DND-41 (cell line): ENCODE measurements at regions not wholly inside any gene's neighbourhood (a gene's known extent, or its start where the extent isn't known, plus 50 kb on each side); places are given as distances from the start of the nearest gene placed in this dataset.

Experiments used
- ATAC-seq: fragments of 200-7000 bp; cut with Tn5 transposase; 3 replicates; pipeline ENCODE4 v1.9.1; 2021; ENCODE audit warnings: low read depth; ENCODE audit not compliant: insufficient read depth
- DNase-seq: peaks from one replicate; pipeline ENCODE4 v3.0.0-alpha.2; 2020
- H2AFZ ChIP-seq: 2 replicates; pipeline ENCODE4 v1.6.0; 2012; ENCODE audit warnings: low read depth, low read length
- H3K27ac ChIP-seq: 2 replicates; pipeline ENCODE4 v1.5.1; 2012; ENCODE audit warnings: low read length, inconsistent platforms
- H3K27me3 ChIP-seq: fragments of 200-600 bp; sonication (generic); 2 replicates; pipeline ENCODE4 v1.6.0; 2012; ENCODE audit warnings: low read length, mild to moderate bottlenecking, inconsistent platforms; ENCODE audit not compliant: insufficient read depth, poor library complexity
- H3K36me3 ChIP-seq: 2 replicates; pipeline ENCODE4 v1.5.1; 2012; ENCODE audit warnings: low read length, inconsistent platforms; ENCODE audit not compliant: insufficient read depth
- H3K4me1 ChIP-seq: 2 replicates; pipeline ENCODE4 v1.5.1; 2012; ENCODE audit warnings: mild to moderate bottlenecking, low read length; ENCODE audit not compliant: insufficient read depth
- H3K4me2 ChIP-seq: 2 replicates; pipeline ENCODE4 v1.6.0; 2012; ENCODE audit warnings: mild to moderate bottlenecking, moderate library complexity, low read length, inconsistent platforms; ENCODE audit not compliant: insufficient read depth
- H3K4me3 ChIP-seq, 2 experiments: fragments of 200-600 bp in 1 of 2; shearing (Covaris generic) in 1 of 2; 2 replicates each; pipeline ENCODE4 v1.5.1; 2012 to 2016; ENCODE audit warnings: inconsistent platforms in 2 of 2, low read length in 2 of 2, mild to moderate bottlenecking in 2 of 2, low read depth in 1 of 2, moderate library complexity in 1 of 2
- H3K79me2 ChIP-seq: 2 replicates; pipeline ENCODE4 v1.6.0; 2012; ENCODE audit warnings: low read length, inconsistent platforms; ENCODE audit not compliant: insufficient read depth
- H3K9ac ChIP-seq: 2 replicates; pipeline ENCODE4 v1.6.0; 2012; ENCODE audit warnings: low read depth, mild to moderate bottlenecking, inconsistent platforms, low read length, moderate library complexity
- H3K9me3 ChIP-seq: 2 replicates; pipeline ENCODE4 v1.5.1; 2012; ENCODE audit warnings: low read length, moderate library complexity, mild to moderate bottlenecking, inconsistent platforms; ENCODE audit not compliant: insufficient read depth, severe bottlenecking
- H4K20me1 ChIP-seq: 2 replicates; pipeline ENCODE4 v1.6.0; 2012; ENCODE audit warnings: low read length; ENCODE audit not compliant: insufficient read depth
- EZH2 ChIP-seq: IDR thresholded peaks from 3 replicates; pipeline ENCODE4 v1.6.1; 2012; ENCODE audit warnings: borderline replicate concordance, low read depth, mild to moderate bottlenecking, moderate library complexity, low read length, inconsistent platforms; ENCODE audit not compliant: severe bottlenecking
- TF ChIP-seq, protein P1 (sequence below): IDR thresholded peaks from 2 replicates; pipeline ENCODE4 v1.5.1; 2012; ENCODE audit warnings: borderline replicate concordance, low read length, moderate library complexity, mild to moderate bottlenecking; ENCODE audit not compliant: poor library complexity, severe bottlenecking; ENCODE audit errors: extremely low read depth

DNA sequence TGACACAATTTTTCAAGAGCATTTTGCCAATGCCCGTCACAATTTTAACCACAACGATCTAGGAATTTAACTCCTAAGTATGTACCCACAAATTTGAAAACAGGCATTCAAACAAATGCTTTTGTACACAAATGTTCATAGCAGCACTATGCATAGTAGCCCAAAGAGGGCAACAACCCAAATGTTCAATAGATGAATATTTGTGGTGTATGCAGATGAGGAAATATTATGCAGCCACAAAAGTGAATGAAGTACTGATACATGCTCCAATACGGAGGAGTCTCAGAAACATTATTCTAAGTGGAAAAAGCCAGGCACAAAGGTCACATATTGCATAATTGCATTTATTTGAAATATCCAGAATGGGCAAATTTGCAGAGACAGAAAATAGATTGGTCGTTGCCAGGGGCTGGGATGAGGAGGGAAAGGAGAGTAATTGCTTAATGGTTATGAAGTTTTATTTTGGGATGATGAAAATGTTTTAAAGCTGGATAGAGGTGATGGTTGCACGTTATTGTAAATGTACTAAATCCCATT, 117.2 kb downstream of the PXDC1 start:
- H3K36me3 ChIP-seq, result no peaks in the 10 kb centered on the region
- peaks cover 4% of the 10 kb centered on the region for H3K27me3 ChIP-seq
- no peak overlapping the region for H3K9ac ChIP-seq
- no peak overlapping the region for H3K27ac ChIP-seq
- no peak overlapping the region for H2AFZ ChIP-seq
- no peak for TF ChIP-seq EZH2
- TF ChIP-seq, protein P1, sequence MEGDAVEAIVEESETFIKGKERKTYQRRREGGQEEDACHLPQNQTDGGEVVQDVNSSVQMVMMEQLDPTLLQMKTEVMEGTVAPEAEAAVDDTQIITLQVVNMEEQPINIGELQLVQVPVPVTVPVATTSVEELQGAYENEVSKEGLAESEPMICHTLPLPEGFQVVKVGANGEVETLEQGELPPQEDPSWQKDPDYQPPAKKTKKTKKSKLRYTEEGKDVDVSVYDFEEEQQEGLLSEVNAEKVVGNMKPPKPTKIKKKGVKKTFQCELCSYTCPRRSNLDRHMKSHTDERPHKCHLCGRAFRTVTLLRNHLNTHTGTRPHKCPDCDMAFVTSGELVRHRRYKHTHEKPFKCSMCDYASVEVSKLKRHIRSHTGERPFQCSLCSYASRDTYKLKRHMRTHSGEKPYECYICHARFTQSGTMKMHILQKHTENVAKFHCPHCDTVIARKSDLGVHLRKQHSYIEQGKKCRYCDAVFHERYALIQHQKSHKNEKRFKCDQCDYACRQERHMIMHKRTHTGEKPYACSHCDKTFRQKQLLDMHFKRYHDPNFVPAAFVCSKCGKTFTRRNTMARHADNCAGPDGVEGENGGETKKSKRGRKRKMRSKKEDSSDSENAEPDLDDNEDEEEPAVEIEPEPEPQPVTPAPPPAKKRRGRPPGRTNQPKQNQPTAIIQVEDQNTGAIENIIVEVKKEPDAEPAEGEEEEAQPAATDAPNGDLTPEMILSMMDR, result no peak
- H3K4me3 ChIP-seq, result no peak overlapping the region
- no peaks in the 10 kb centered on the region for H3K79me2 ChIP-seq
- no peaks in the 10 kb centered on the region for H3K9me3 ChIP-seq
- no peak for DNase-seq
- no peak overlapping the region for H3K4me2 ChIP-seq
- no peaks in the 10 kb centered on the region for H3K4me1 ChIP-seq
- ATAC-seq, result no peak
- H4K20me1 ChIP-seq, result no peaks in the 10 kb centered on the region

DNA sequence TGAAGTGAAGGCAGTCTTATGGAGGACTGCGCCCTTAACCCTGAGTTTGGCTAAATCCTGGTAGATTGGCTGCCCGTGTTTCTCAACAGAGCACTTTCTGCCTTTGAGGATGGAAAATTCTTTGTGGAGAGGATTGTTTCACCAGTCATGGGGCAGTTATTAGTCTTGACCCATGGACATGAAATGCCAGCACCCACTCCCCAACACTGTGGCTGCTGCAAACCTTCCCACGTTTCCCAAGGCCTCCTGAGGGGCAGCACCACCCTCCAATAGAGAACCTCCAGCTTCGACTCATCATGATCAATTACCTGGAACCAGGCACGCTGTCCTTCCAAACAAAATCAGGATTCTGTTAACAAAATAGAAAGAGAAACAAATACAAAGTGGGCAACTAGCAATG, 117.8 kb downstream of the PXDC1 start:
- TF ChIP-seq, protein P1, result no peak
- no peak for TF ChIP-seq EZH2
- peaks cover 9% of the 10 kb centered on the region for H3K27me3 ChIP-seq
- no peaks in the 10 kb centered on the region for H3K4me1 ChIP-seq
- ATAC-seq (no peak), DNase-seq (no peak)
- H3K79me2 ChIP-seq, result no peaks in the 10 kb centered on the region
- H3K4me2 ChIP-seq, result no peak overlapping the region
- H3K9me3 ChIP-seq, result no peaks in the 10 kb centered on the region
- no peaks in the 10 kb centered on the region for H3K36me3 ChIP-seq
- H3K27ac ChIP-seq, result no peak overlapping the region
- H4K20me1 ChIP-seq, result no peaks in the 10 kb centered on the region
- no peak overlapping the region for H3K4me3 ChIP-seq
- no peak overlapping the region for H3K9ac ChIP-seq
- no peak overlapping the region for H2AFZ ChIP-seq

DNA sequence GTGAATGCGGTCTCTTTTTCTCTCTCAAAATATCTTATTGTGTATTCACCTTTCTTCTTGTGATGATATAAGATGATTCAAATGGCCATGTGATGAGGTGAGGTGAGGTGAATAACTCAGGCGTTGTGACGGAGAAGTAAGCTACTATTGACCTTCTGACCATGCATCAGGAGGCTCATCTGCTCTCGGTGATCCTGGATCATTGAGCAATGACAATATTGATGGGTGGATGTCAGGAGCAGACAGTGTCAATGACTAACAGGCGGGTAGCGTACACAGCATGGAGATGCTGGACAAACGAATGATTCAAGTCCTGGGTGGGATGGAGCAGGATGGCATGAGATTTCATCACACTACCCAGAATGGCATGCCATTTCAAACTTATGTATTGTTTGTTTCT, 119.6 kb downstream of the PXDC1 start:
- H3K36me3 ChIP-seq, result no peaks in the 10 kb centered on the region
- H3K79me2 ChIP-seq, result no peaks in the 10 kb centered on the region
- no peaks in the 10 kb centered on the region for H3K4me1 ChIP-seq
- no peaks in the 10 kb centered on the region for H4K20me1 ChIP-seq
- TF ChIP-seq, protein P1, result no peak
- TF ChIP-seq EZH2, result no peak
- no peak overlapping the region for H3K9ac ChIP-seq
- H3K27me3 ChIP-seq, result peaks cover 22% of the 10 kb centered on the region
- DNase-seq (no peak), ATAC-seq (no peak)
- H2AFZ ChIP-seq, result no peak overlapping the region
- H3K4me2 ChIP-seq, result no peak overlapping the region
- H3K27ac ChIP-seq, result no peak overlapping the region
- H3K4me3 ChIP-seq, result no peak overlapping the region
- no peaks in the 10 kb centered on the region for H3K9me3 ChIP-seq

DNA sequence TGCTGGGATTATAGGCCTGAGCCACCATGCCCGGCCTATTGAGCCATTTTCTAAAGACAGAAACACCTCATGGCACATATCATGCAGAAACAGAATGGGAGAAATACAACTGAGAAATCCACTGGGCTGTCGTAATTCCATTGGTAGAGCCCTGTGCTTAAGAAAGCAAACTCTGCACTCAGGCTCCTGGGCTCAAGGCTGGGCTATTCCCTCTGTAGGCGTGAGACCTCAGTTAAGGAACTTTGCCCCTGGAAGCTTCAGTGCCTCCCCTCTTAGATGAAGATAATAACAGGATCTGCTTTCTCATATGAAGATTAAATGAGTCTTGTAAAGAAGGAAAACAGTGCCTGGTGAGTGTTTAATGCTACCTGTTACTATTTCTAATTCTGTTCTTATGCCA, 120.3 kb downstream of the PXDC1 start:
- Histone ChIP-seq H4K20me1 (no peaks in the 10 kb centered on the region), H3K9ac (no peak overlapping the region), H3K4me2 (no peak overlapping the region), H2AFZ (no peak overlapping the region), H3K27me3 (peaks cover 22% of the 10 kb centered on the region), H3K9me3 (no peaks in the 10 kb centered on the region), H3K36me3 (no peaks in the 10 kb centered on the region), H3K27ac (no peak overlapping the region), H3K4me3 (no peak overlapping the region), H3K4me1 (no peaks in the 10 kb centered on the region), H3K79me2 (no peaks in the 10 kb centered on the region)
- TF ChIP-seq EZH2, result no peak
- TF ChIP-seq, protein P1, result no peak
- DNase-seq (no peak), ATAC-seq (no peak)
